Mucosa of descending colon (tissue), 3 donors: ENCODE measurements at regions not wholly inside any gene's neighbourhood (a gene's known extent, or its start where the extent isn't known, plus 50 kb on each side); places are given as distances from the start of the nearest gene placed in this dataset.
"Not testable (repeated sequence)": the region's sequence is repeated elsewhere in the genome, so short reads cannot be mapped to it uniquely, and the experiment has no call there.

Experiments used
- ATAC-seq: fragments of 200-7000 bp; cut with Tn5 transposase; one replicate; pipeline ENCODE4 v1.9.1; 2020; ENCODE audit warnings: mild to moderate bottlenecking, moderate library complexity
- DNase-seq, 3 donors: peaks; one replicate each; pipeline ENCODE4 v3.0.0-alpha.2; 2020
- H3K36me3 ChIP-seq: fragments of 200-600 bp; one replicate; pipeline ENCODE4 v1.8.0; 2021; ENCODE audit warnings: low read depth, mild to moderate bottlenecking
- H3K4me1 ChIP-seq: fragments of 200-600 bp; one replicate; pipeline ENCODE4 v1.8.0; 2021; ENCODE audit warnings: low read depth, mild to moderate bottlenecking
- H3K4me3 ChIP-seq: fragments of 200-600 bp; one replicate; pipeline ENCODE4 v1.8.0; 2021; ENCODE audit warnings: mild to moderate bottlenecking
- H3K9me3 ChIP-seq: fragments of 200-600 bp; one replicate; pipeline ENCODE4 v1.8.0; 2021; ENCODE audit warnings: mild to moderate bottlenecking
- intact Hi-C, 2 donors: fragments of 100-400 bp; cut with DNase I in 1 of 2; cut with micrococcal nuclease in 1 of 2; formaldehyde crosslinking; loops; one replicate each; pipeline versions ENCODE4 v1.11.0 to v1.11.1; 2022; cut with DNase I, micrococcal nuclease
- TF ChIP-seq, protein P1 (sequence below): fragments of 200-600 bp; IDR thresholded peaks from one replicate; pipeline ENCODE4 v1.8.0; 2022; ENCODE audit warnings: antibody characterized with exemption, mild to moderate bottlenecking
- donor health status: DM: no; HTN: no; CAD: no; lungs with moderate emphysema.
- donor health status: DM: no; HTN: no; CAD: no.
- donor health status: DM: no; HTN: yes; CAD: no.

DNA sequence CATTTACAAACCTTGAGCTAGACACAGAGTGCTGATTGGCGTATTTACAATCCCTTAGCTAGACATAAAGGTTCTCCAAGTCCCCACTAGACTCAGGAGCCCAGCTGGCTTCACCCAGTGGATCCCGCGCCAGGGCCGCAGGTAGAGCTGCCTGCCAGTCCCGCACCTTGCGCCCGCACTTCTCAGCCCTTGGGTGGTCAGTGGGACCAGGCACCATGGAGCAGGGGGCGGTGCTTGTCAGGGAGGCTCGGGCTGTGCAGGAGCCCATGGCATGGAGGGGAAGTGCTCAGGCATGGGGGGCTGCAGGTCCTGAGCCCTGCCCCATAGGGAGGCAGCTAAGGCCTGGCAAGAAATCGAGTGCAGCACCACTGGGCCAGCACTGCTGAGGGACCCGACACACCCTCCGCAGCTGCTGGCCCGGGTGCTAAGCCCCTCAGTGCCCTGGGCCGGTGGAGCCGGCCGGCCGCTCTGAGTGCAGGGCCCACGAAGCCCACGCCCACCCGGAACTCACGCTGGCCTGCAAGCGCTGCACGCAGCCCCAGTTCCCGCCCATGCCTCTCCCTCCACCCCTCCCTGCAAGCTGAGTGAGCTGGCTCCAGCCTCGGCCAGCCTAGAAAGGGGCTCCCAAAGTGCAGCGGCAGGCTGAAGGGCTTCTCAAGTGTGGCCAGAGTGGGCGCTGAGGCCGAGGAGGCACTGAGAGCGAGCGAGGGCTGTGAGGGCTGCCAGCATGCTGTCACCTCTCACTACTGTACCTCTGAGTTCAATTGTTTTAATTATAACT, 1213.9 kb downstream of the OTOL1 start:
- H3K36me3 ChIP-seq: no peaks in the 10 kb centered on the region
- no peak for DNase-seq
- no peak for ATAC-seq
- intact Hi-C loops: no loop called here
- TF ChIP-seq, protein P1, sequence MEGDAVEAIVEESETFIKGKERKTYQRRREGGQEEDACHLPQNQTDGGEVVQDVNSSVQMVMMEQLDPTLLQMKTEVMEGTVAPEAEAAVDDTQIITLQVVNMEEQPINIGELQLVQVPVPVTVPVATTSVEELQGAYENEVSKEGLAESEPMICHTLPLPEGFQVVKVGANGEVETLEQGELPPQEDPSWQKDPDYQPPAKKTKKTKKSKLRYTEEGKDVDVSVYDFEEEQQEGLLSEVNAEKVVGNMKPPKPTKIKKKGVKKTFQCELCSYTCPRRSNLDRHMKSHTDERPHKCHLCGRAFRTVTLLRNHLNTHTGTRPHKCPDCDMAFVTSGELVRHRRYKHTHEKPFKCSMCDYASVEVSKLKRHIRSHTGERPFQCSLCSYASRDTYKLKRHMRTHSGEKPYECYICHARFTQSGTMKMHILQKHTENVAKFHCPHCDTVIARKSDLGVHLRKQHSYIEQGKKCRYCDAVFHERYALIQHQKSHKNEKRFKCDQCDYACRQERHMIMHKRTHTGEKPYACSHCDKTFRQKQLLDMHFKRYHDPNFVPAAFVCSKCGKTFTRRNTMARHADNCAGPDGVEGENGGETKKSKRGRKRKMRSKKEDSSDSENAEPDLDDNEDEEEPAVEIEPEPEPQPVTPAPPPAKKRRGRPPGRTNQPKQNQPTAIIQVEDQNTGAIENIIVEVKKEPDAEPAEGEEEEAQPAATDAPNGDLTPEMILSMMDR: no peak
- no peak overlapping the region for H3K4me3 ChIP-seq
- H3K9me3 ChIP-seq: no peaks in the 10 kb centered on the region
- no peaks in the 10 kb centered on the region for H3K4me1 ChIP-seq

DNA sequence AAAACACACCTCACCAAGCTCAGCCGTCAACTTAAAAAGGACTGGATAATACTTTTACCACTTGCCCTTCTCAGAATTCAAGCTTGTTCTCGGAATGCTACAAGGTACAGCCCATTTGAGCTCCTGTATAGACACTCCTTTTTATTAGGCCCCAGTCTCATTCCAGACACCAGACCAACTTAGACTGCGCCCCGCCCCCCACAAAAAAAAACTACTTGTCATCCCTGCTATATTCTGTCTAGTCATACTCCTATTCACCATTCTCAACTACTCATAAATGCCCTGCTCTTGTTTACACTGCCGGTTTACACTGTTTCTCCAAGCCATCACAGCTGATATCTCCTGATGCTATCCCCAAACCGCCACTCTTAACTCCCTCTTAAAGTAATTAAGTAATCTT, 1220.5 kb downstream of the OTOL1 start:
- intact Hi-C loops, DNase-seq, H3K4me1 ChIP-seq, H3K9me3 ChIP-seq, H3K36me3 ChIP-seq, ATAC-seq, H3K4me3 ChIP-seq: not testable (repeated sequence)

DNA sequence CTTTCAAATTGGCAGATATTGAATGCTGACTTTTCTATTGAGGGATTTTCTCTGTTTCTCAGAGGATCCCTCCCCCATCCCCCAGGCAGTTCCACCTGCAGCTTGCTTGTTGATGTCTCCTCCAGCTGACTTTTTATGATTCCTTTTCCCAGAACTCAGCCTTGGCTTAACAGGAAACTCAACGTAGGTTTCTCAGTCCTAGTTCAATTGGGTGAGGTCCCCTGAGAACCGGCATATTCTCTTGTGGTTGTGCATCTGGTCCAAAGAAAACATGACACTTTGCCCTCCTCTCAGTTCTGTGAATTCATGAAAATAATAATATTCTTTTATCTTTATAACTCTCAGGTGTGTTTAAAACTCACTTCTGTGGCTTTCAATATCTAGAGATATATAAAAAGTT, 1222.1 kb downstream of the OTOL1 start:
- TF ChIP-seq, protein P1: no peak
- ATAC-seq: peak; percentile 60

DNA sequence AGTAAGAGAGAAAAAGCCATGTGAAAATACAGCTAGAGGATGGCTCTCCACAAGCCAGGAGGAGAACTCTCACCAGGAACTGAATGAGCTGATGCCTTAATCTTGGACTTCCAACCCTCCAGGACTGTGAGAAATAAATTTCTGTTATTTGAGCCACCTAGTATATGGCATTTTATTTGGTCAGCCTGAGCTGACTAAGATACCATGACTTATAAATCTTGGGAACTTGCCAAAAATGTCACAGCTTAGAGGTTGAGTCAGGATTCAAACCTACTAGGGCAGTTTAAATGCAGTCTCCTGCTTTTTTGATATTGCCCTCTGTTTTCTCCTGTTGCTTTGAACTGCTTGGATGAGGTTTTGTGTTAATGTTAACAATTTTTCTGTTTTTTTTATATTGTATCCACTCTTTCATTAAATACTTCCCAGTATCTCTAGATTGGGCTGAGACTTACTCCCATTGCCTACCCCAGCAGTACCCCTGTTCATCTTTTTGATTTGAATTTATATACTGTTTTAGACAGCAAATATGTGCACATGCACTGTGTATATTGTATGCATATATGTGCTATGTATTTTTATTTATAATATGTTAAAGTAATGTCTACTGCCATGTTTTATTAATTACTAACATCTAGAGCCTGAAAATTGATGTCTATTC, 1223.2 kb downstream of the OTOL1 start:
- ATAC-seq: peak; percentile 60
- Histone ChIP-seq H3K4me1 (no peaks in the 10 kb centered on the region), H3K4me3 (no peak overlapping the region), H3K36me3 (no peaks in the 10 kb centered on the region), H3K9me3 (no peaks in the 10 kb centered on the region)
- no peak for DNase-seq
- TF ChIP-seq, protein P1: no peak
- intact Hi-C loops: no loop called here

More for the DNA sequence above, 1222.1 kb downstream of the OTOL1 start:
- Histone ChIP-seq H3K9me3 (no peaks in the 10 kb centered on the region), H3K4me1 (no peaks in the 10 kb centered on the region), H3K4me3 (no peak overlapping the region), H3K36me3 (no peaks in the 10 kb centered on the region)
- intact Hi-C loops: no loop called here
- no peak for DNase-seq

DNA sequence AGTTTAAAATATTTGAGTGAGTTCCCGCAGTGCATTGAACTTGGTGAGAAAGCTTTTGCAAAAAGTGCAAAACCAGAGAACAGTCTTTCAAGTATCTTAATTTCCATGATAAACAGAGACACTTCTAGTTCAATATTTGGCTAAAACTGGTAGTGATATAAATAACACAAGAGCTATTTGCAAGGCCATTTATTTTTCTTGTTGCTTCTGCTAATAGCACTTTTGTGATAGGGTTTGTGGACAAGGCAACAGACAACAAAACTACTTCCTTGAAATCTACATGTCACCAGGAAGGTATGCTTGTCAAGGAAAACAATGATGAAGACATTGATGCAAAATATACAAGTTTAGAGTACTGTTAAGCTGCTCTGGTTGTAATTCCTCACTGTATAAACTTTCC, 1225.1 kb downstream of the OTOL1 start:
- no peaks in the 10 kb centered on the region for H3K9me3 ChIP-seq
- ATAC-seq: no peak
- H3K4me1 ChIP-seq: no peaks in the 10 kb centered on the region
- TF ChIP-seq, protein P1: no peak
- no peaks in the 10 kb centered on the region for H3K36me3 ChIP-seq
- H3K4me3 ChIP-seq: no peak overlapping the region
- DNase-seq: no peak
- intact Hi-C loops: no loop called here

DNA sequence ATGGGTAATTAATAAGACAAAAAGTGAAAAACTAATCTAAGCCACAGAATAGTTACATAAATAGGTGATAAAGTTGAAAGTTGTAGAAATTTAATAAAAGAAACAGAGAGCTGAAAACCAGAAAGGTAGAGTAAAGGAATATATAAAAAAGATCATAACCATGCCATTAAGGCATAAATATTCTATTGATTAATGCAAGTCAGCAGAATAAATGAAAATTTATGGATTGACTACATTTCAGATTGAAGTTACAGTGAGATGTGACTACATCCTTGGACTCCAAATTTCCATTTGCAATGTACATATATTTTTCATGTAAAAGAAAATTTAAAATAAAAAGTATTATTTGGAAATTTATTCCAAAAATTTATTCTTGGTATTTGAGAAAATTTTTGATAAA, 1225.7 kb downstream of the OTOL1 start:
- H3K4me3 ChIP-seq: no peak overlapping the region
- no peak for ATAC-seq
- no peaks in the 10 kb centered on the region for H3K4me1 ChIP-seq
- DNase-seq: no peak
- intact Hi-C loops: no loop called here
- no peaks in the 10 kb centered on the region for H3K9me3 ChIP-seq
- TF ChIP-seq, protein P1: no peak
- H3K36me3 ChIP-seq: no peaks in the 10 kb centered on the region

DNA sequence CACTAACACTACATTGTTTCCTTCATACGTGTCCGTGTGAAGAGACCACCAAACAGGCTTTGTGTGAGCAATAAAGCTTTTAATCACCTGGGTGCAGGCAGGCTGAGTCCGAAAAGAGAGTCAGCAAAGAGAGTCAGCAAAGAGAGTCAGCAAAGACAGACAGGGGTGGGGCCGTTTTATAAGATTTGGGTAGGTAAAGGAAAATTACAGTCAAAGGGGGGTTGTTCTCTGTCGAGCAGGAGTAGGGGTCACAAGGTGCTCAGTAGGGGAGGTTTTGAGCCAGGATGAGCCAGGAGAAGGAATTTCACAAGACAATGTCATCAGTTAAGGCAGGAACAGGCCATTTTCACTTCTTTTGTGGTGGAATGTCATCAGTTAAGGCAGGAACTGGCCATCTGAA, 1226.2 kb downstream of the OTOL1 start:
- not testable (repeated sequence) for ATAC-seq

More for the DNA sequence above, 1226.2 kb downstream of the OTOL1 start:
- H3K4me3 ChIP-seq, H3K4me1 ChIP-seq, H3K9me3 ChIP-seq, H3K36me3 ChIP-seq, intact Hi-C loops, DNase-seq: not testable (repeated sequence)
